Amygdala (tissue), 56 donors: ENCODE measurements at regions not wholly inside any gene's neighbourhood (a gene's known extent, or its start where the extent isn't known, plus 50 kb on each side); places are given as distances from the start of the nearest gene placed in this dataset.

Experiments used
- DNase-seq, 56 donors: peaks; one replicate each; lab custom pipeline; 2025; lab: John Stamatoyannopoulos, UW

DNA sequence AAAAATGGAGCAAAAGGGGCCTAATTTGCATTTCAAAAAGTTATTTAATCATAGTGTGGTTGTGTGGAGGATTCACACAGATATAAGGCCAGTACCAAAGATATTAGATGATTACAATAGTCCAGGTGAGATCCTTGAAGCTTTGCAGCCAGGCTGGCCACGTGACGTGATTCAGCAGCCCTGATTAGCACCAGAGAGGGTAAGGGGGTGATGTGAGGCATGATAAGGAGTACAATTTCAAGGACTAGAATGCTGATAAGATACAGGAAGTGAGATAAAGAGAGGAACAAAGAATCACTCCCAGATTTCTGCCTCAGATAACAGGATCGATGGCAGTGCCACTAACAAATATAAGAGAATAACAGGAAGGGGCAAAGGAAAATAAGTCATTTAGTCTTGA, 108.4 kb upstream of the PALS2 start:
- no peak for DNase-seq

DNA sequence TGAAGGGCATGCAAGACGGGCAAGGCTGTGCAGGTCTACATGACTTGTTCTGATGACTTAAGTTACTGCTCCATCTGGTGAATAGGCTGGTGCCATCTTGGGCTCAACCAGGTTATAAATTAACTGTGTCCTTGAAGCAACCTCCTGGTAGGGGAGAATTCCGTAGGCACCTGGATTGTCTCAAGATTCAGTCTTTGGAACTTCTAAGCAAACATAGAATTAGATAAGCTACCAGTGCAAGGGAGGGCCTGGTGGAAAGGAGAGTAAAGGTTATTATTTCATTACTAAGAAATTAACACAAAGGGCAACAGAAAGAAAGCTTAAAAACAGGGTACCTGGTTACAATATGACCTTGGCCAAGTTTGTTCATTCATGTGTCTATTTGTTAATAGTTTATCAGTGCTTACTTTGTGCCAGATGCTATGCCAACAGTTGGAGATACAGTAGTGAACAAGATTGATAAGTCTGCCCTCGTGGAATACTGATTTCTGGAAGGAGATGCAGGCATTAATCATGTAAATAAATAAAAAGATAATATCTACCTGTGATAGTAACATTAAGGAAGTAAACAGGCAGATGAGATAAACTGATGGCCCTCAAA, 107.0 kb upstream of the PALS2 start:
- no peak for DNase-seq

DNA sequence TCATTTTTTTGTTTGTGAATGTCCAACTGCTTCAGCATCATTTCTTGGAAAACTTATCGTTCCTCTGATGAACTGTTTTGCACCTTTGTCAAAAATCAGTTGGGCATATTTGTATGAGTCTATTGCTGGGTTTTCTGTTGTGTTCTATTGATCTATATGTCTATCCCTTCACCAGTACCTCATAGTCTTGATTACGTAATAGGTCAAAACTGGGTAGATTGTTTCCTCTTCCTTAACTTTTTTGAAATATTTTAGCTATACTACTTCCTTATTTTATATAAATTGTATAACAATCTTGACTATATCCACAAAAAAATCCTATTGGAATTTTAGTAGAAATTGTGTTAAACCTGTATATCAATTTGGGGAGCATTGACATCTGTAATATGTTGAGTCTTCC, 104.1 kb upstream of the PALS2 start:
- DNase-seq, result no peak

DNA sequence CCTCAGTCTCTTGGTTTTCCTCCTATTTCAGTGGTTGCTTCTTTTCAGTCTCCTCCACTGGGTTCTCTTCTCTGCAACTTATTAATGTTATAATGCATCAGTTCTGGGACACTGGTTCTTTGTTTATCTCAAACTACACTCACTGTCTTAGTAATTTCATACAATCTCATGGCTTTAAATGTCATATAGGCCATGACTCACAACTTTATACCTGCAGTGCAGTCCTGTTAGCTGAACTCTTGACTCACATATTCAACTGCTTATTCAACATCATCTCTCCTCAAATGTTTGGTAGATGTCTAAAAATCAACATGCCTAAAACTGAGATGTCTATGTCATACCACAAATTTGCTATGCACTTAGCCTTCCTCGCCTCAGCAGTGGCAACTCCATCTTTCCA, 101.2 kb upstream of the PALS2 start:
- DNase-seq, result no peak

DNA sequence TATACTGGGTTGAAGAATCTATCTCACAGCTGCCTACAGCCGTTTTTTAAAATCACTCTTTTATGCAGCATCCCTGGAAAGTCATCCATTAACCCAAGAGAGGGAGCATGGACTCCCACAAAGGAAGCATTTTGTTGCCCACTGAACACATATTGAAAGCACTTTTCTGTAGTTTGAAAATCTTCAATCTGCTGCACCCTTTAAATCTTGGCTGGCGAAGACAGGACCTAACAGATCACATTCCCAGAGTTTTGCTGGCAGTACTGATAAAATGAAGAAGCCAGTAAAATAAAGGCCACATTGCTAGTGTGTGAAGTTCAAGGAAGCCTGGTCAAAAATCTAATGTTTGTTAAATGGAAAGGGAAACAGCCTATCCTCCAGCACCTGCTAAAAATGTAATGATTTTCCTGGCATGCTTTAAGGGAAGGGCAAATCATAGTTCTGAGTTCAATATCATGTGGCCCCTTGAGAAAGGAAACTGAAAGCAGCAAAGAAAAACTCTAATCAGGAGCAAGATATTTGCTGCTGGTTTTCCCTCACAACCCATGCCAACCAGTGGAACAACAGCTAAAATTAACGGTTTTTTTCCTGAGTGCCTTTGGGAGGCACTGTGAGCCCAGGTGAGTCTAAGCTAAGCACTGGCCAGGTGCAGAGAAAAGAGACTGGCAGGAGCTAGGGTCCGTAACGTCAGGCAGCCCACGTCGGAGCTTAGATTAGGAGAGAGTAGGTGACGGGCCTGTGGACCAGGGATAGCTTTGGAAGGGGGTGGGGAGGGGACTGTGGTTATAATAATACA, 97.9 kb upstream of the PALS2 start:
- DNase-seq, result no peak

DNA sequence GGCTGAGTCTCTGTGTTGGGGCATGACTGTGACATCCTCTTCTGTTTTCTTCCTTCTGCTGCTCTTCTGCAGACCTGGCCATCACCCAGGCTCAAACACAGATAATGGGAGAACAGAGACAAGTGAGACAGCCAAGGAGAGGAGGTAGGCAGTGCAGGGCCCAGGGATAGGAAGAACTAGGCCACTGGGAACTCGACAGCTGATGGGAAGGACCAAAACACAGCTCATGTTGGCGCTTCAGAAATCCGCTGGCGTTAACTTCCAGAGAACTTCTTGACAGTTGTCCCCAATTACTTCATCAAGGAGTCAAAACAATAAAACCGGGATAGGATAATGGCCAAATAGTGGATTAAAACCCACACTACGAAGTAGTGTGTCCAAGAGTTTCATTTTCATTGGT, 97.0 kb upstream of the PALS2 start:
- no peak for DNase-seq

DNA sequence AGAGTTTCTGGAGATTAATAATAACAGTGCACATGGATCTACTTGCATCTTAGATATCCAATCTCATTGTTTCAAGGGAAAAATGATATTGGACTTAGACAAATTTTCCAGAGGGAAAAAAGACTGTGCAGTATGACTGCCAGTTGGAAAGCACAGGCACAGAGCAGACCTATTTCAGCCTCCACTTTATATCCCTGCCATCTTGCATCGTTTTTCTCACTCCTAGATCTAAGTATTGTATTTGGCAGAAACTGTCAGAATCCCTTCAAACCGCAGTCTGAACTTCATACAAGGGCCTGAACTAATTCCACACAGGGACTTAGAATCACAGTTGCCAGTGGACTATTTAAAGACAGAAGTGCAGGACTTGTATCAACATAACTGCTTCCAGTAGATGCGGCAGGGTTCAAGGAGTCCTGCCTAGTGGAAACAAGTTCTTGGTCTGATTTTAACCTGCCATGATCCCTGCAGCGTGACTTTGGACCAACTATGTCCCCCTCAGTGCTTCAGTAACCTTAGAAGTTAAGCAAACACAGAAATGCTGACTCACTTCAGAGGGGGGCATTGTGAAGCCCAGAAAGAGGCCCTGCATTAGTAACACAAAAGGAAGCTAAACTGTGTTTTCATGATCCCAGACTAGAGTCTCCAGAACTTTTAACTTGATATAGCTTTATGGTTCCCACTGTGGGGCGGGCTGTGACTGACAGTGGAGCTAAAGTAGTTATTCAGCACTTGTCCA, 95.7 kb upstream of the PALS2 start:
- no peak for DNase-seq

DNA sequence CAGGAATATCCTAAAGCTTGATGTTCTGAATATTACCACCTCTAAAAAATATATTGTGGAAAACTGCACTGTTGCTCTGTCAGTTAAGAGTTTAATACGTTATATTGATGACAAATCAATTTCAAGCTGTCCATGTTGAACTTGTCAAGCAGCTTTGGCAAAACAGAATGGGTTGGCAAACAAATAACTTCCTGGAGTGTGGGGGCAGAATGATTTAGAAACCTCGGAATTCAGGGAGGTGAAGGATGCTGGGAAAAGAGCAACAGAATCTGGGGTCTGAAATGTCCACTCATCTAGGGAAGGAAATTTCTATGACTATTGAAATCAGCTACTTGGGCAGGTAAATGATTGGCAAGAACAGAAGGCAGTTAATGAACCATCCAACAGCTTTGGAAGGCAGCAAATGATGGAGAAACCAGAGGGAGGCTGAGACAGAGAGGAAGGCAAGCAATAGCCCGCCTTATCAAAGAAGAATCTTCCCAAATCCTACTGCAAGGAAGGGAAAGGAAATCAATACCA, 95.1 kb upstream of the PALS2 start:
- DNase-seq, result no peak

DNA sequence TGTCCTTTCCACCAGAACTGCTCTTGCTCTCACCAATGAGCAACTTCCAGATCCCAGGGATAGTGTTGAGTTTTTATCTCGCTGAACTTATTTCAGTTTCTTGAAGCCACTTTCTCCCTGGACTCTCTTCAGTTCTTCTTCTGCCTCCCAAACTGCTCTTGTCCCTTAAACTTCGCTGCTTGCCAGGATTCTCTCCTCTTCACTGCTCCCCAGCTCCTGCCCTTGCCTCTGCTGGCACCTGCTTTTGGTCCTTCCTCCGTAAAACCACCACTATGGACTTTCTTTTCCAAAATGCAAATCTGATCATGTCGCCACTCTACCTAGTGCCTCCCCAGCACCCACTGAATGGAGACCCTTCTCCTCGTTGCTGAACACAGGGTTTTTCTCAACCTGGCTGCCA, 92.8 kb upstream of the PALS2 start:
- DNase-seq, result no peak

DNA sequence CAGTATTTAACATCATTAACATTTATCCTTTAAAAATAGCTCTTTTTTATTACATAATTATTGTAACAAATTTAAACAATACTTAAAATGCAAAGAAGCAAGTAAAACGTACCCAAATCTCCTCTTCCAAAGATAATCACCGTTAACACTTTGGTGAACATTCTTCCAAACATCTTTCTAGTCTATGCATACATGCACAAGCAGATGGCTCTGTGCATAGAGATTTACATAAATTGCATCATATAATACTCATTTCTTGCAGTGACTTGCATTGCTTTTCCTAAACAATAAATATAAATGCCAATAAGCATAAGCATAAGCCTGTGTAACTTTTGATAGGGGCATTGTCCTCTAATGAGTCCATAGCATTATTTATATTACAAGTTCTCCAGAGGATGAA, 89.4 kb upstream of the PALS2 start:
- no peak for DNase-seq

DNA sequence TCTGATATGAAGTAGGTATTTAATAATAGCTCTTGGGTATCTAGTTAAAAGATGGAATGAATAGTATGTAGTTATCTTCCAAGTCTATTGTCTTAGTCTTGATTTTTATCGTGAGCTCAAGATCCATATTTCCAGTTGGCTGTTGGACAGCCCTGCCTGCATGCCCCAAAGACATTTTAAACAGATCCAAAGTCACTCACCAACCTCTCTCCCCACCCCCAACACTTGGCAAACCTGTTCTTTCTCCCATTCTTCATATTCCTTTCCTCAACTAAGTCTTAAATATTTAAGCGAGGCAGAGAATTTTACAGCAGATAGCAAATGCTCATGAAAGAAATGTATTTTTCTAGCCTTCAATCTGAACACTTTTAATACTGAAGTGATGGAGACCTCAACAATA, 80.7 kb upstream of the PALS2 start:
- DNase-seq, result no peak

DNA sequence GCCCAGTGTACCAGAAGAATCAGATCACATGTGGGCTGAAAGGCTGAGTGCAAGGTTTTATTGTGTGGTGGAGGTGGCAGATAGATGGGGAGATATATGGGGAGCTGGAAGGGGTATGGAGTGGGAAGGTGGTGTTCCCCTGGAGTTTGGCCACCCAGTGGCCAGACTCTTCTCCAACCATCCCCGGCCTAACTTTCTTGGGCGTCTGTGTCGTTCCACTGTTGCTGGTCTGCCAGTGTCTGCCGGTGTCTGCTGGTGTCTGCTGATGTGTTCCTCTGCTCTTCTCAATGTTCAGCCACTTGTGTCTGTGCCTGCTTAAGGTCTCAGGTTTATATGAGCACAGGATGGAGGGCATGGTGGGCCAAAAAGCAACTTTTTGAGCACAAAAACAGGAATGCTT, 78.4 kb upstream of the PALS2 start:
- no peak for DNase-seq

DNA sequence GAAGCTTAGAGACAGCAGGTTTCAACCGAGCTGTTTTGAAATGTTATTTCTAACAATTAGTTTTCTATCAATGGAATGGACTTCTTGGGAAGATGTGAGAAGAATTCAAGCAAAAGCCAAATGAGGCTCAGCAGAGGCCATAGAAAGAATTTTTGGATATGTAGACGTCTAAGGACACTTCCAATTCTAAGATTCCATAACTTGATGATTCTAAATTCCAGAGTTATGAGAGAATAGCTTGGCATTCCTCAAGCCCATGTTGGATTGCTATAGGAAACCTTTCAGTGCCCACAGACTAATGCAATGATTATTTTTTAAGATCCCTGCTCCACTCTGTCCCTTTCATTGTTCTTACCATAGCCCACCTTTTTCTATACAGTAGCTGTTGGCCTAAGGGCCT, 77.2 kb upstream of the PALS2 start:
- DNase-seq, result no peak

DNA sequence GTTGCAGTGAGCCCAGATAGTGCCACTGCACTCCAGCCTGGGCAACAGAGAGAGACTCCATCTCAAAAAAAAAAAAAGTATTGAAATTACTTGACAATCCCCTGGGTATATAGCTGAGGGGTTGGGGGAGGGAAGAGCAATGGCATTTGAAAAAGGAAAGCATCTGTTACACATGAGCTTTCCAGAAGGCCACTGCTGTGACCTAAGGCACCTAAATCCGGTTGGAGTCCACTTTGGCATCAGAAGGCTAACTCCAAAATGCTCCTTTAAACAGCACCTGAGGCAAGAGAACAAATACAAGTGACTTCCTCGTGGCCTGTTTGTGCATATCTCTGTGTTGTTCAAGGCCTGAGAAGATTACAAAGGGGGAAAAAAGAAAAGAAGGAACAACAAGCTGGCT, 74.8 kb upstream of the PALS2 start:
- DNase-seq, result no peak

DNA sequence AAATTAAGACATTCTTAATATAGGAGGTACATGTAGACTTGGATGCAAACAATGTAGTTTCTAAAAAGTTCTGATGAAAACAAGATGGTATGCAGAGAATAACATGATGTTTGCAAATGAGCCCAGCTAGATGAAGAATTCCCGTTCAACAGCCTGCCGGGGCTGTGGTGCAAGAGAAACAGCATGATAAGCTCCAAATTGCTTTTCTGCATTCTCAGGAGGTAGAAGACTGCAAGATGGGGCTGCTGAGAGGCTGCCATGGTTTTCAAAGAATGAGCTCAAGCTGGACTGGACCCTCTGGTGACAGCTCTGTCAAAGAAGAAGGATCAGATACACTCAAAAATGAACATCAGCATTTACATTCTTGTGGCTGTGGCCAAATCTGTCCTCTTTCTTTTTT, 73.4 kb upstream of the PALS2 start:
- DNase-seq, result no peak

DNA sequence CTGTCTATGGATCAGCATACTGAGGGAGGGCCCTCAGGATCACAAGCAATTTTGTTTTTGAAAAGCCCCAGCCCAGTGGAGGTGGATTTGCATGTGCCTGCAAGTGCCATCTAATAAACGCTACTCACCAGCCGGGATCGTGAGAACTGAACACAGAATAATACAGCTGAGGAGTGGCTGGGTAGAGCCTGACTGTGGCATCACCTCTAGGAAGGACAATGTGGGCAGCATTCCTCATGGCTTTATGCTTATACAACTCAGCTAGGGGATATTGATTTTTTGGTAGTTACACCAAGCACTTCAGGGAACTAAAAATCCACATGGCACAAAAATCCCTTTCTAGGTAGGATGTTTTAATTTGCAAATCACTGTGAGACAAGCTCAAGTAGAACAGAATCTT, 72.7 kb upstream of the PALS2 start:
- no peak for DNase-seq

DNA sequence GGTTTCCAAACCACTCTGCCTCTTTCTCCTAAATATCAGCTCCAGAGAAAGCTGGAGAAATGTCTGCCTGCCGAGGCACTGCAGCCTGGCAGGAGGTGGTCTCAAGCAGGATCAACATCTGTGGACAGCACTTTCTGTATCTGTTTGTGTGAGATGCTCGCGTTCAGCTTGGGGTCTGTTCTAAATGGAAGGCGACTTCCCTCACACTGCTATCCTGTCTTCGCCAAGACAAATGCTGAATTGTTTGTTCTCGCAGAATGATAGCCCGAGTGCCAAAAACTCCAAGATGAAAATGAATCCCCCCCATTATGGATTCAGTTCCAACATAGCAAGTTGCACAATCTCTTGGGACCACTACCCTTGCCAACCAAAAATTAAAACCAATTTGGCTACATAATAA, 72.2 kb upstream of the PALS2 start:
- DNase-seq, result peak in 13 of 56 donors; percentile 2 to 30 (median 7)

DNA sequence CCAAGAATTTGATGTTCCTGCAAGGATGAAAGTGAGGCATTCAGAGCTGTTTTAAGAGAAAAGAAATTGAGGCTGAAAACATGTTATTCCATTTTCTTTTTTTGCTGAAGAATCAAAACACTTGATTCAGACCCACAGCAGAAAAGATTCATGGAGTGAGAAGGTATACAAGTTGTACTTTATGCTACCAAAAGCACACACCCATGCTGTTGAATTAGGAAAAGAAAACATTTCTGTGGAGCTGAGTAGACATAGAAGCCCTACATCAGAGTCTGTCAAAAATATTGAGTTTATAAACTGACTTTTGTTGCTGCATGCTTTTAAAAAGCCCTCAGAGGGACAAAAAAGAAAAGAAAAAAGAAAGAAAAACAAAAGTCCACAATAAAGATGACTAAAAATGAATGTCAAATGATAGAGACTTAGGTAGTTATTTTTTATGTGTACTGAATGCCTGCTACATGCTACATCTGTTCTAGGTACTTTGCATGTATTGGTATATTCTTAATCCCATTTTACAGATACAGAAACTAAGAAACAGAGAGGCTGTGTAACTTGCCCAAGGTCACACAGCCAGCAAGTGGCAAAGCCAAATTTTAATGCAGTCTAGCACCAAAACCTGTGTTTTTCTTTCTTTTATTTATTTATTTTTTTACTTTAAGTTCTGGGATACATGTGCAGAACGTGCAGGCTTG, 71.7 kb upstream of the PALS2 start:
- DNase-seq, result no peak

DNA sequence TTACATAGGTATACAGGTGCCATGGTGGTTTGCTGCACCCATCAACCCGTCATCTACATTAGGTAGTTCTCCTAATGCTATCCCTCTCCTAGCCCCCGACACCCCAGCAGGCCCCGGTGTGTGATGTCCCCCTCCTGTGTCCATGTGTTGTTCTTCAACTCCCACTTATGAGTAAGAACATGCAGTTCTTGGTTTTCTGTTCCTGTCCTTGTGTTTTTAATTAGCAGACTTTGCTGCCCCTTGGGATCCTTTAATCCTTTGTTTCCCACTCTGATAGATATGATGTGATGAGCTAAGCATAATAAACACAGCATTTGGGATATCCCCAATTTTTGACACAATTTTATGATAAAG, 71.1 kb upstream of the PALS2 start:
- DNase-seq, result no peak

DNA sequence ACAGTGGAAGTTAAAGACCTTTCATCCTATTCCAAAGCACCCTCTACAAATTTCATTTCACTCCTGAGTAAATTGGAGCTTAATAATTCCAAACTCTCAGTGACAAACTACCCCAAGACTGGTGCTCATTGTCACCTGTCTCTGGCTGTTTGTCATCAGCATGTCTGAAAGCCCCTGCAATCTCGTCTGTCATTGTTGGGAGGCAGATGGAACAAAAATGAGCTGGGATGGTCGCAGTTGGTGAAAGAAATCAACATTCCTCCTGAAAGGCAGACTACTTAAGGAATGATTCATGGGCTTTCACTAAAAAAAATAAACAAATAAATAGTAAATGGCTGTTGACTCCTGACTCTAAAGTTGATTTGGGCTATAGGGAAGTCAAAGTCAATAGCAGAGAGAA, 69.7 kb upstream of the PALS2 start:
- no peak for DNase-seq

DNA sequence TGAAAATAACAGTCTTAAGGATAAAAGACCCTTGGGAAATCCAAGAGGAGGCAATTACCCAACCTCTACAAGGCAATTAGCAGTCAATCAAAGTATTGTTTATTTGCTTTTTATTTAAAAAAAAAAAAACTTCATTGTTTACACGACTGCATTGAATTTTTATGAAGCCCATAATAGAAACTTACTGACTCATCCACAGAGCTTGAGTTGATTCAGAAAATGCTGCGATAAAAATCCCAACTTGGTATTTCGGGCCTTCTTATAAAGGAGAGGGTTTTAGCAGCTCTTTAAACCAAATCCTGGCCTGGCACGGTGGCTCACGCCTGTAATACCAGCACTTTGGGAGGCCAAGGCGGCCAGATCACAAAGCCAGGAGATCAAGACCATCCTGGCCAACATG, 69.2 kb upstream of the PALS2 start:
- no peak for DNase-seq
